Stimulated activated CD8-positive, alpha-beta memory T cell treated with anti-CD3 and anti-CD28 coated beads, Interleukin-15, amount 100 ng/mL, for 1 hour (primary cell): ENCODE measurements at regions not wholly inside any gene's neighbourhood (a gene's known extent, or its start where the extent isn't known, plus 50 kb on each side); places are given as distances from the start of the nearest gene placed in this dataset.
"Not testable (repeated sequence)": the region's sequence is repeated elsewhere in the genome, so short reads cannot be mapped to it uniquely, and the experiment has no call there.

ENCODE experiments used
- DNase-seq: peaks from one replicate; pipeline ENCODE4 v3.0.0-alpha.2; 2020; ENCODE audit warnings: low read depth

- DNase-seq, result no peak
These were observed 51.5 kb upstream of the PHF21B start for GRCh38 chr22:45061332-45061731.

GRCh38 chr22:45064313-45065278, 54.8 kb upstream of the PHF21B start:
- no peak for DNase-seq

GRCh38 chr22:45065726-45066125, 55.9 kb upstream of the PHF21B start:
- no peak for DNase-seq

GRCh38 chr22:45067731-45068130, 57.9 kb upstream of the PHF21B start:
- no peak for DNase-seq

GRCh38 chr22:45069925-45070324, 60.1 kb upstream of the PHF21B start:
- no peak for DNase-seq

GRCh38 chr22:45071618-45072017, 61.8 kb upstream of the PHF21B start:
- no peak for DNase-seq

- DNase-seq, result no peak
These were observed 62.6 kb upstream of the PHF21B start for GRCh38 chr22:45072322-45072903.

- DNase-seq, result no peak
These were observed 63.3 kb upstream of the PHF21B start for GRCh38 chr22:45073064-45073463.

- DNase-seq, result no peak
These were observed 67.5 kb upstream of the PHF21B start for GRCh38 chr22:45077286-45077685.

- no peak for DNase-seq
These were observed 68.1 kb upstream of the PHF21B start for GRCh38 chr22:45077826-45078334.

GRCh38 chr22:45082795-45083194, 73.0 kb upstream of the PHF21B start:
- no peak for DNase-seq

GRCh38 chr22:45083659-45084305, 74.0 kb upstream of the PHF21B start:
- no peak for DNase-seq

GRCh38 chr22:45084400-45084920, 74.7 kb upstream of the PHF21B start:
- no peak for DNase-seq

GRCh38 chr22:45087802-45088201, 75.9 kb upstream of the NUP50 start:
- no peak for DNase-seq

- DNase-seq, result no peak
These were observed 75.1 kb upstream of the NUP50 start for GRCh38 chr22:45088576-45088975.

- DNase-seq, result no peak
These were observed 73.2 kb upstream of the NUP50 start for GRCh38 chr22:45090497-45090910.

GRCh38 chr22:45091254-45091854, 72.4 kb upstream of the NUP50 start:
- no peak for DNase-seq

- not testable (repeated sequence) for DNase-seq
These were observed 71.8 kb upstream of the NUP50 start for GRCh38 chr22:45091875-45092274.

GRCh38 chr22:45092644-45093043, 71.1 kb upstream of the NUP50 start:
- DNase-seq, result no peak

GRCh38 chr22:45093609-45094008, 70.1 kb upstream of the NUP50 start:
- no peak for DNase-seq

GRCh38 chr22:45094081-45094720, 69.5 kb upstream of the NUP50 start:
- no peak for DNase-seq

GRCh38 chr22:45094825-45095224, 68.9 kb upstream of the NUP50 start:
- no peak for DNase-seq
